Fibroblast of the aortic adventitia (primary cell): ENCODE measurements at regions not wholly inside any gene's neighbourhood (a gene's known extent, or its start where the extent isn't known, plus 50 kb on each side); places are given as distances from the start of the nearest gene placed in this dataset.

Experiments used
- DNase-seq: peaks from one replicate; pipeline ENCODE4 v3.0.0-alpha.2; 2010; ENCODE audit warnings: low read depth
- H3K4me3 ChIP-seq: 2 replicates; pipeline ENCODE4 v1.5.1; 2011; ENCODE audit warnings: low read depth, mild to moderate bottlenecking, control low read depth, low read length, moderate library complexity
- TF ChIP-seq, protein P1 (sequence below): IDR thresholded peaks from 2 replicates; pipeline ENCODE4 v1.5.1; 2011; ENCODE audit warnings: mild to moderate bottlenecking, low read length, control low read depth, inconsistent platforms; ENCODE audit not compliant: insufficient read depth

DNA sequence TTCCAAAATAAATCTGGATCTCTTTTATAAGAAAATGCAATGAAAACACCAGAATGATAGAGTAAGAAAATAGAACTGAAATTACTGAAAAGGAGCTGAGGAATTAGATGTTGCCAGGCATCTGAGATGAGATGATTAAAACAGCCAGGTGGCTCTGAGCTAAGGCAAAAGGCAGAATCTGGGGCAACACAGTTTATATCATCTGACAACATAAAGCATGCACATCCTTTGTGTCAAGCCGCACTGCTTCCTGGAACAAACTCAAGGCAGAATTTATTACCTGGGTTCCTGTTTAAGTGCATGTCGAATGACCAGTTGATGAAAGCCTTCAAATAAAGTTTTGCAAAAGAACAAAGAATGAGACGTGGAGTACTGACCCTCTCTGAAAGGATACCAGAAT is 247.0 kb downstream of the SNX10 start:
- TF ChIP-seq, protein P1, sequence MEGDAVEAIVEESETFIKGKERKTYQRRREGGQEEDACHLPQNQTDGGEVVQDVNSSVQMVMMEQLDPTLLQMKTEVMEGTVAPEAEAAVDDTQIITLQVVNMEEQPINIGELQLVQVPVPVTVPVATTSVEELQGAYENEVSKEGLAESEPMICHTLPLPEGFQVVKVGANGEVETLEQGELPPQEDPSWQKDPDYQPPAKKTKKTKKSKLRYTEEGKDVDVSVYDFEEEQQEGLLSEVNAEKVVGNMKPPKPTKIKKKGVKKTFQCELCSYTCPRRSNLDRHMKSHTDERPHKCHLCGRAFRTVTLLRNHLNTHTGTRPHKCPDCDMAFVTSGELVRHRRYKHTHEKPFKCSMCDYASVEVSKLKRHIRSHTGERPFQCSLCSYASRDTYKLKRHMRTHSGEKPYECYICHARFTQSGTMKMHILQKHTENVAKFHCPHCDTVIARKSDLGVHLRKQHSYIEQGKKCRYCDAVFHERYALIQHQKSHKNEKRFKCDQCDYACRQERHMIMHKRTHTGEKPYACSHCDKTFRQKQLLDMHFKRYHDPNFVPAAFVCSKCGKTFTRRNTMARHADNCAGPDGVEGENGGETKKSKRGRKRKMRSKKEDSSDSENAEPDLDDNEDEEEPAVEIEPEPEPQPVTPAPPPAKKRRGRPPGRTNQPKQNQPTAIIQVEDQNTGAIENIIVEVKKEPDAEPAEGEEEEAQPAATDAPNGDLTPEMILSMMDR: no peak
- H3K4me3 ChIP-seq: no peak overlapping the region
- DNase-seq: no peak

DNA sequence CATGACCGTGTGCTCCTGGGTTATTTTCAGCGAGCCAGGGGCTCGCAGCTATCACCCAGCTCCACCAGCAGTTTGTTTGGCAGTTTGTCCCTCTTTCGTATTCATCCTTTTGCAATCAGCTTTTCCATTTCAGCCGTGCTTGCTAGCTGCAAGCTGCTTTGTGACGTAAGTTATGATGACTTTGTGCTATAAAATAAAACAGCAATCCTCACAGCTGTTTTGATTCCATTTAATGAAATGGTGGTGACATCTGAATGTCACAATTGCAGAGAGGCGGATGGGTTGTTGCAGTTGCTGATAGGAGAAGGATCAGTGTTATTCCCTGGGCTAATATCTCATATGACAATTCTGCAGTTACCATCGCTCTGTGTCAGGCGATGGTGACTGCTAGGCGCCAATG is 251.7 kb downstream of the SNX10 start:
- TF ChIP-seq, protein P1: no peak
- no peak for DNase-seq
- no peak overlapping the region for H3K4me3 ChIP-seq

- no peak for DNase-seq
- TF ChIP-seq, protein P1: no peak
- H3K4me3 ChIP-seq: no peak overlapping the region
These were observed 252.3 kb downstream of the SNX10 start for GRCh38 chr7:26543951-26544350.

DNA sequence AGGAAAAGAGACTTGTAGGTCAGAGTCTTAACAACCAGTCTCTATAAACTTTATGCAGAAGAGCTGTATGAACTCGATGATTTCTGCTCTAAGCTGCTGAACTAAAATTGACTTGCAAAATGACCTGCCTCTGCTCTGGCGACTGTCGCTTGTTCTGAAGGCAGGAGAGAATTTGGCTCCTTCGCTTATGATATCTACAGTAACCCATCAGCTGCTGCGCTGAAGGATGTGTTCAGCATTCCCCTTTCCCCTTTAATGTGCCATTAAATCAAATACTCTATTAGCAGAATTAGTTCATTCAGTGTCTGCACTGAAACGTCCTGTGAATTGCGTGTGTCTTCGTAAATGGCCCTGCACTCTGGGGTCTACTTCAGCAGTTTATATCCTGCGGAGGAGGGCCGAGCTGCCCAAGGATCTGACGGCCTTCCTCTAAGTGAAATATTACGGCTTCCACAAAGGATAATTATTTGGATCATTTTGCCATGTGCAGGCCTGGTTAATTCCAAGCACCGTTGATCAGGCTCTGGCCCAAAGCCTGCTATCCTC is 254.9 kb downstream of the SNX10 start:
- TF ChIP-seq, protein P1: no peak

DNA sequence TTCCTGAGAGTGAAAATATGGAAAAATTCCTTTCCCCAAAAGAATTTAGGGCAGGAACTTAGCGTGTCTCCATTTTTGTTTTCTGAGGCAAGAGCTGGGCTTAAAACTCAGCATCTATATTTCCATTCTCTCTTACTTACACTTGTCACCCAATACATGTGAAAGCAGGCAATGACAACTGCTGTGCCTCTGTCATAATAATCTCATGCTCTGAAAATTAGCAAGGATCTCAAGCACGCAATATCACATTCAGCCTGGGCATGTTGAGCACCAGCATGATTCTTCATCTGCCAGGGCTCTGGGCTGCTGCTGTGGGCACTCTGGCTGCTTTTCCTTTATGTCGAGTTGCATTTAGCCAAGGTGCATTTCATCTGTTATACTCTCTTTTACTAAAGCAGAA is 255.5 kb downstream of the SNX10 start:
- TF ChIP-seq, protein P1: no peak
- H3K4me3 ChIP-seq: no peak overlapping the region
- no peak for DNase-seq

More for the DNA sequence above, 254.9 kb downstream of the SNX10 start:
- no peak for DNase-seq
- H3K4me3 ChIP-seq: no peak overlapping the region

- no peak for DNase-seq
- no peak overlapping the region for H3K4me3 ChIP-seq
- TF ChIP-seq, protein P1: no peak
These were observed 257.8 kb downstream of the SNX10 start for GRCh38 chr7:26549281-26549944.

GRCh38 chr7:26550492-26550891 is 258.8 kb downstream of the SNX10 start:
- no peak overlapping the region for H3K4me3 ChIP-seq
- TF ChIP-seq, protein P1: no peak
- DNase-seq: no peak
